ENCODE measurements at regions not wholly inside any gene's neighbourhood (a gene's known extent, or its start where the extent isn't known, plus 50 kb on each side); places are given as distances from the start of the nearest gene placed in this dataset.

GRCh38 chr13:90365130-90365529 is 982.4 kb upstream of the MIR17HG start:
- Histone ChIP-seq H2AFZ (ENCODE audit: low read depth, low read length) (no peak overlapping the region), H3K4me3 (ENCODE audit: low read length) (no peak overlapping the region), H3K9me3 (ENCODE audit: insufficient read depth, low read length) (peaks cover 7% of the 10 kb centered on the region; the same call in 1 of the 2 replicates)

DNA sequence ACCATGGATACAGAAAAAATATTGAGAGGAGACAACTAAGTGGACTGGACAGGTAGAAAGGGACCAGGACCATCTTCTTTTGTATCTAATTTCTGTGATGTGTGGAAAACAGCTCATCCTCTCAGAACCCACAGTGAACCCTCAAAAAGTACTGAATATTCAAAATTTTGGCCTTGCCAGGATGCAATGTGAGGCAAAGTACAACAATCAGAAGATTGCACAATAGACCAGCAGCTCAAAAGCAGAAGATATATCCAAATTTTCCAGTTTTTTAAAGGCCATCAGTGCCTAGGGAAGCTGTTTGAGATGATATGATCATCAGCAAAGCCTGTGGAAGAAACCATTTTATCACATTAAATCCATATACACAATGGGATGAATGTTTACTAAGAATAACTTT is 973.3 kb upstream of the MIR17HG start:
- Histone ChIP-seq H4K20me1 (ENCODE audit: insufficient read depth, low read length) (no peaks in the 10 kb centered on the region), H3K4me3 (ENCODE audit: low read length) (no peak overlapping the region), H3K79me2 (ENCODE audit: low read length) (no peaks in the 10 kb centered on the region), H3K9ac (ENCODE audit: low read length) (no peak overlapping the region), H2AFZ (ENCODE audit: low read depth, low read length) (no peak overlapping the region), H3K27me3 (ENCODE audit: low read depth, low read length) (no peaks in the 10 kb centered on the region), H3K4me1 (ENCODE audit: low read length) (no peaks in the 10 kb centered on the region), H3K27ac (ENCODE audit: low read length) (no peak overlapping the region), H3K36me3 (replicated peaks; ENCODE audit: low read depth, low read length) (no peaks in the 10 kb centered on the region), H3K9me3 (ENCODE audit: insufficient read depth, low read length) (no peaks in the 10 kb centered on the region), H3K4me2 (ENCODE audit: low read length) (no peak overlapping the region)
- no peak for TF ChIP-seq EZH2phosphoT487 (IDR thresholded peaks at IDR 0.05; ENCODE audit: low read depth)
- no peak for TF ChIP-seq CTCF (IDR thresholded peaks at IDR 0.05; ENCODE audit: low read depth, low read length)

More at GRCh38 chr13:90365130-90365529, 982.4 kb upstream of the MIR17HG start:
- peak; percentile 39 for TF ChIP-seq CTCF (IDR thresholded peaks at IDR 0.05; ENCODE audit: low read depth, low read length)
- no peak for TF ChIP-seq EZH2phosphoT487 (IDR thresholded peaks at IDR 0.05; ENCODE audit: low read depth)
- no peaks in the 10 kb centered on the region for H4K20me1 ChIP-seq (ENCODE audit: insufficient read depth, low read length)
- H3K36me3 ChIP-seq (replicated peaks; ENCODE audit: low read depth, low read length): no peaks in the 10 kb centered on the region
- H3K27me3 ChIP-seq (ENCODE audit: low read depth, low read length): no peaks in the 10 kb centered on the region
- H3K4me2 ChIP-seq (ENCODE audit: low read length): no peak overlapping the region
- H3K4me1 ChIP-seq (ENCODE audit: low read length): no peaks in the 10 kb centered on the region
- H3K9ac ChIP-seq (ENCODE audit: low read length): no peak overlapping the region
- no peaks in the 10 kb centered on the region for H3K79me2 ChIP-seq (ENCODE audit: low read length)
- no peak overlapping the region for H3K27ac ChIP-seq (ENCODE audit: low read length)

DNA sequence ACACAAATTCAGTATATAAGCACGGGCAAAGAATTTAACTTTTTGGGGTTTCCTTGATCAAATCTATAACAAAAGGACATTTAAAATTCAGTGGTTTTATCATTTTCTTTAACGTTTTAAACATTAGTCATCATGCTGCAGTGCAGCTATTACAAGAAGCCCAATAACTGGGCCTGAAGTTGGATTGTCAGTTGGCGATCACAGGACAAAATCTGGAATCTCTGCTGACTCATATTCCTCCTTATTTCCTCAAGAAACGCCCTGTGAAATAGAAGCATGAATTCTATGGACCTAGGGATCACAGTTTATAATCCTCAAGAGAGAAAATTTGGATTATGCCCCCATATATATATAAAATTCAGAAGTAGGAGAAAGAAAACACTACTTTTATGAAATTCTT is 971.6 kb upstream of the MIR17HG start:
- Histone ChIP-seq H3K27me3 (ENCODE audit: low read depth, low read length) (no peaks in the 10 kb centered on the region), H3K4me2 (ENCODE audit: low read length) (no peak overlapping the region), H3K27ac (ENCODE audit: low read length) (no peak overlapping the region), H3K4me3 (ENCODE audit: low read length) (no peak overlapping the region), H2AFZ (ENCODE audit: low read depth, low read length) (no peak overlapping the region), H3K9ac (ENCODE audit: low read length) (no peak overlapping the region), H3K4me1 (ENCODE audit: low read length) (no peaks in the 10 kb centered on the region), H3K79me2 (ENCODE audit: low read length) (no peaks in the 10 kb centered on the region), H4K20me1 (ENCODE audit: insufficient read depth, low read length) (no peaks in the 10 kb centered on the region), H3K9me3 (ENCODE audit: insufficient read depth, low read length) (no peaks in the 10 kb centered on the region), H3K36me3 (replicated peaks; ENCODE audit: low read depth, low read length) (no peaks in the 10 kb centered on the region)
- TF ChIP-seq EZH2phosphoT487 (IDR thresholded peaks at IDR 0.05; ENCODE audit: low read depth) (no peak), CTCF (IDR thresholded peaks at IDR 0.05; ENCODE audit: low read depth, low read length) (no peak)

DNA sequence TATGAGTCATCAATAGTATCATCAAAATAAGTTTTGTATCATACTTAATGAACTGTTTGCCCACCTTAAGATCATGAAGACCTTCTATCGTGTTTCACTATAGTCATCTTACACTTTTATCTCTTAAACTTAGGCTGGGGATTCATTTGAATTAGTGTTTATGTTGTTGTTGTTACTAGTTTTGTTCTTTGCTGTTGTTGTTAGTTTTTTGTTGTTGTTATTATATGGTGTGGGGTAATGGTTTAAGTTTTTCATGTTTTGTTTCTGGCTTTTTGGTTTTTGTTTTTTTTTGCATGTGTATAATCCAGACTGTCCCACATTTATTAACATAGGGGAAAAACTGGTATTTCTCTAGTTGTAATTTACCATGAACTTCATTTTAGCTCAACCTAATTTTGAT is 965.1 kb upstream of the MIR17HG start:
- H3K79me2 ChIP-seq (ENCODE audit: low read length): no peaks in the 10 kb centered on the region
- no peak overlapping the region for H3K27ac ChIP-seq (ENCODE audit: low read length)
- H3K9ac ChIP-seq (ENCODE audit: low read length): no peak overlapping the region
- H3K36me3 ChIP-seq (replicated peaks; ENCODE audit: low read depth, low read length): no peaks in the 10 kb centered on the region
- no peak overlapping the region for H3K4me3 ChIP-seq (ENCODE audit: low read length)
- no peaks in the 10 kb centered on the region for H3K4me1 ChIP-seq (ENCODE audit: low read length)
- no peaks in the 10 kb centered on the region for H3K9me3 ChIP-seq (ENCODE audit: insufficient read depth, low read length)
- no peak overlapping the region for H3K4me2 ChIP-seq (ENCODE audit: low read length)
- no peaks in the 10 kb centered on the region for H4K20me1 ChIP-seq (ENCODE audit: insufficient read depth, low read length)
- H2AFZ ChIP-seq (ENCODE audit: low read depth, low read length): no peak overlapping the region
- H3K27me3 ChIP-seq (ENCODE audit: low read depth, low read length): no peaks in the 10 kb centered on the region
- TF ChIP-seq CTCF (IDR thresholded peaks at IDR 0.05; ENCODE audit: low read depth, low read length) (no peak), EZH2phosphoT487 (IDR thresholded peaks at IDR 0.05; ENCODE audit: low read depth) (no peak)

All from OCI-LY3 (cell line).